Kidney tubule cell (primary cell): ENCODE measurements at regions not wholly inside any gene's neighbourhood (a gene's known extent, or its start where the extent isn't known, plus 50 kb on each side); places are given as distances from the start of the nearest gene placed in this dataset.
"Not testable (repeated sequence)": the region's sequence is repeated elsewhere in the genome, so short reads cannot be mapped to it uniquely, and the experiment has no call there.

ENCODE experiments used
- DNase-seq: peaks from one replicate; pipeline ENCODE4 v3.0.0-alpha.2; 2018; ENCODE audit warnings: low spot score

- no peak for DNase-seq
Measured at GRCh38 chr4:64014647-64015046, 394.6 kb downstream of the TECRL start.

- DNase-seq, result no peak
Measured at GRCh38 chr4:64001229-64001898, 407.9 kb downstream of the TECRL start.

- no peak for DNase-seq
Measured at GRCh38 chr4:64000241-64000640, 409.0 kb downstream of the TECRL start.

- DNase-seq, result no peak
Measured at GRCh38 chr4:63986253-63986652, 423.0 kb downstream of the TECRL start.

- DNase-seq, result no peak
Measured at GRCh38 chr4:63983224-63983623, 426.0 kb downstream of the TECRL start.

- DNase-seq, result no peak
Measured at GRCh38 chr4:63965875-63966274, 443.4 kb downstream of the TECRL start.

GRCh38 chr4:63942706-63943286, 466.5 kb downstream of the TECRL start:
- not testable (repeated sequence) for DNase-seq

GRCh38 chr4:63937961-63938360, 471.3 kb downstream of the TECRL start:
- DNase-seq, result no peak

- DNase-seq, result no peak
Measured at GRCh38 chr4:63922146-63922545, 487.1 kb downstream of the TECRL start.

- no peak for DNase-seq
Measured at GRCh38 chr4:63921561-63921960, 487.7 kb downstream of the TECRL start.

GRCh38 chr4:63919636-63920365, 489.4 kb downstream of the TECRL start:
- no peak for DNase-seq

- DNase-seq, result no peak
Measured at GRCh38 chr4:63906660-63907183, 502.5 kb downstream of the TECRL start.

- DNase-seq, result no peak
Measured at GRCh38 chr4:63904201-63904600, 505.0 kb downstream of the TECRL start.

GRCh38 chr4:63901304-63901703, 507.9 kb downstream of the TECRL start:
- no peak for DNase-seq

- DNase-seq, result no peak
Measured at GRCh38 chr4:63898961-63899360, 510.3 kb downstream of the TECRL start.

- DNase-seq, result no peak
Measured at GRCh38 chr4:63894161-63894560, 515.1 kb downstream of the TECRL start.

- DNase-seq, result no peak
Measured at GRCh38 chr4:63869370-63869769, 539.9 kb downstream of the TECRL start.

GRCh38 chr4:63851496-63851895, 557.8 kb downstream of the TECRL start:
- DNase-seq, result no peak

- no peak for DNase-seq
Measured at GRCh38 chr4:63841266-63841665, 568.0 kb downstream of the TECRL start.

GRCh38 chr4:63831590-63832155, 577.6 kb downstream of the TECRL start:
- no peak for DNase-seq

- DNase-seq, result no peak
Measured at GRCh38 chr4:63817196-63817865, 591.9 kb downstream of the TECRL start.
